ENCODE measurements at regions not wholly inside any gene's neighbourhood (a gene's known extent, or its start where the extent isn't known, plus 50 kb on each side); places are given as distances from the start of the nearest gene placed in this dataset.
A peak's percentile ranks its signal among the peaks of the same experiment; 100 is the strongest.

- no peak for DNase-seq (ENCODE audit: low spot score)
- ChIA-PET CTCF (no interaction called here), POLR2A (ENCODE audit: low non-redundant PET) (no interaction called here)
- H3K27ac ChIP-seq: no peak overlapping the region
- no peak for TF ChIP-seq CTCF (conservative IDR thresholded peaks at IDR 0.05; ENCODE audit: low read depth)
These were observed 995.2 kb upstream of the TMEM132C start for GRCh38 chr12:127271776-127272175.

- peak; percentile 19 for DNase-seq (ENCODE audit: low spot score)
- no peak for TF ChIP-seq CTCF (conservative IDR thresholded peaks at IDR 0.05; ENCODE audit: low read depth)
- ChIA-PET POLR2A (ENCODE audit: low non-redundant PET) (no interaction called here), CTCF (no interaction called here)
- H3K27ac ChIP-seq: no peak overlapping the region
These were observed 994.1 kb upstream of the TMEM132C start for GRCh38 chr12:127272864-127273263.

- no peak overlapping the region for H3K27ac ChIP-seq
- TF ChIP-seq CTCF (conservative IDR thresholded peaks at IDR 0.05; ENCODE audit: low read depth): no peak
- CTCF ChIA-PET: no interaction called here
- POLR2A ChIA-PET (ENCODE audit: low non-redundant PET): interaction anchor here (0.6 kb wide), 1 partner anchor 49 kb away, joined by 4 read pairs; no protein-coding TSS in a partner anchor
- peak; percentile 27 for DNase-seq (ENCODE audit: low spot score)
These were observed 993.3 kb upstream of the TMEM132C start for GRCh38 chr12:127273626-127274025.

- no peak for DNase-seq (ENCODE audit: low spot score)
- ChIA-PET CTCF (no interaction called here), POLR2A (ENCODE audit: low non-redundant PET) (no interaction called here)
- no peak for TF ChIP-seq CTCF (conservative IDR thresholded peaks at IDR 0.05; ENCODE audit: low read depth)
- no peak overlapping the region for H3K27ac ChIP-seq
These were observed 991.6 kb upstream of the TMEM132C start for GRCh38 chr12:127275416-127275815.

GRCh38 chr12:127277882-127278281 is 989.1 kb upstream of the TMEM132C start:
- CTCF ChIA-PET: interaction anchor here (0.5 kb wide), 1 partner anchor 142 kb away, joined by 3 read pairs; no protein-coding TSS in a partner anchor
- no peak for DNase-seq (ENCODE audit: low spot score)
- no peak overlapping the region for H3K27ac ChIP-seq
- POLR2A ChIA-PET (ENCODE audit: low non-redundant PET): no interaction called here
- TF ChIP-seq CTCF (conservative IDR thresholded peaks at IDR 0.05; ENCODE audit: low read depth): no peak

- TF ChIP-seq CTCF (conservative IDR thresholded peaks at IDR 0.05; ENCODE audit: low read depth): no peak
- H3K27ac ChIP-seq: no peak overlapping the region
- no peak for DNase-seq (ENCODE audit: low spot score)
- POLR2A ChIA-PET (ENCODE audit: low non-redundant PET): no interaction called here
- CTCF ChIA-PET: no interaction called here
These were observed 988.6 kb upstream of the TMEM132C start for GRCh38 chr12:127278351-127278750.

Measured in RWPE1 (cell line).